ENCODE measurements at regions not wholly inside any gene's neighbourhood (a gene's known extent, or its start where the extent isn't known, plus 50 kb on each side); places are given as distances from the start of the nearest gene placed in this dataset.

- TF ChIP-seq, protein P1, sequence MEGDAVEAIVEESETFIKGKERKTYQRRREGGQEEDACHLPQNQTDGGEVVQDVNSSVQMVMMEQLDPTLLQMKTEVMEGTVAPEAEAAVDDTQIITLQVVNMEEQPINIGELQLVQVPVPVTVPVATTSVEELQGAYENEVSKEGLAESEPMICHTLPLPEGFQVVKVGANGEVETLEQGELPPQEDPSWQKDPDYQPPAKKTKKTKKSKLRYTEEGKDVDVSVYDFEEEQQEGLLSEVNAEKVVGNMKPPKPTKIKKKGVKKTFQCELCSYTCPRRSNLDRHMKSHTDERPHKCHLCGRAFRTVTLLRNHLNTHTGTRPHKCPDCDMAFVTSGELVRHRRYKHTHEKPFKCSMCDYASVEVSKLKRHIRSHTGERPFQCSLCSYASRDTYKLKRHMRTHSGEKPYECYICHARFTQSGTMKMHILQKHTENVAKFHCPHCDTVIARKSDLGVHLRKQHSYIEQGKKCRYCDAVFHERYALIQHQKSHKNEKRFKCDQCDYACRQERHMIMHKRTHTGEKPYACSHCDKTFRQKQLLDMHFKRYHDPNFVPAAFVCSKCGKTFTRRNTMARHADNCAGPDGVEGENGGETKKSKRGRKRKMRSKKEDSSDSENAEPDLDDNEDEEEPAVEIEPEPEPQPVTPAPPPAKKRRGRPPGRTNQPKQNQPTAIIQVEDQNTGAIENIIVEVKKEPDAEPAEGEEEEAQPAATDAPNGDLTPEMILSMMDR (IDR thresholded peaks at IDR 0.05; ENCODE audit: poor library complexity): no peak
- no peak for TF ChIP-seq EZH2 (IDR thresholded peaks at IDR 0.05; ENCODE audit: borderline replicate concordance)
- no peak for TF ChIP-seq EZH2phosphoT487 (IDR thresholded peaks at IDR 0.05; ENCODE audit: low read depth, severe bottlenecking, unreplicated experiment)
These were observed 114.9 kb upstream of the ZEB1 start for GRCh38 chr10:31204090-31204489.
